H9 (cell line): ENCODE measurements at regions not wholly inside any gene's neighbourhood (a gene's known extent, or its start where the extent isn't known, plus 50 kb on each side); places are given as distances from the start of the nearest gene placed in this dataset.

Experiments used
- DNase-seq: peaks from one replicate; pipeline ENCODE4 v3.0.0-alpha.2; 2017
- H2AFZ ChIP-seq: one replicate; pipeline ENCODE4 v1.6.1; 2013; ENCODE audit warnings: mild to moderate bottlenecking, low read length, control low read depth, moderate library complexity
- H2AK5ac ChIP-seq: 2 replicates; pipeline ENCODE4 v1.6.1; 2013; ENCODE audit warnings: low read length, control low read depth, mixed read lengths; ENCODE audit not compliant: insufficient read length
- H2BK120ac ChIP-seq: one replicate; pipeline ENCODE4 v1.6.1; 2013; ENCODE audit warnings: low read depth, mild to moderate bottlenecking, low read length, control low read depth, inconsistent platforms; ENCODE audit not compliant: poor library complexity, severe bottlenecking
- H2BK12ac ChIP-seq: 2 replicates; pipeline ENCODE4 v1.6.1; 2013; ENCODE audit warnings: low read length, control low read depth, mixed read lengths, low read depth; ENCODE audit not compliant: insufficient read length
- H2BK15ac ChIP-seq: 2 replicates; pipeline ENCODE4 v1.6.1; 2013; ENCODE audit warnings: low read depth, low read length, control low read depth
- H2BK20ac ChIP-seq: one replicate; pipeline ENCODE4 v1.6.1; 2013; ENCODE audit warnings: low read depth, mild to moderate bottlenecking, low read length, control low read depth, inconsistent platforms; ENCODE audit not compliant: poor library complexity, severe bottlenecking
- H2BK5ac ChIP-seq: 2 replicates; pipeline ENCODE4 v1.6.1; 2013; ENCODE audit warnings: low read length, control low read depth, mixed read lengths; ENCODE audit not compliant: insufficient read length
- H3K14ac ChIP-seq: 2 replicates; pipeline ENCODE4 v1.6.1; 2013; ENCODE audit warnings: low read length, control low read depth; ENCODE audit not compliant: insufficient read depth
- H3K18ac ChIP-seq: 2 replicates; pipeline ENCODE4 v1.6.1; 2013; ENCODE audit warnings: low read depth, mild to moderate bottlenecking, mixed read lengths, low read length, control low read depth; ENCODE audit not compliant: insufficient read length
- H3K23ac ChIP-seq: 2 replicates; pipeline ENCODE4 v1.6.1; 2013; ENCODE audit warnings: low read length, control low read depth, mixed read lengths, low read depth; ENCODE audit not compliant: insufficient read length
- H3K23me2 ChIP-seq: 2 replicates; pipeline ENCODE4 v1.6.1; 2013; ENCODE audit warnings: low read depth, mild to moderate bottlenecking, mixed read lengths, low read length, control low read depth; ENCODE audit not compliant: insufficient read length, poor library complexity, severe bottlenecking
- H3K27ac ChIP-seq: 2 replicates; pipeline ENCODE4 v1.5.1; 2013; ENCODE audit warnings: low read length, control low read depth, mixed read lengths, low read depth; ENCODE audit not compliant: insufficient read length
- H3K27me3 ChIP-seq: 2 replicates; pipeline ENCODE4 v1.6.1; 2013; ENCODE audit warnings: low read length, control low read depth, inconsistent platforms; ENCODE audit not compliant: insufficient read depth
- H3K4ac ChIP-seq: 2 replicates; pipeline ENCODE4 v1.6.1; 2013; ENCODE audit warnings: low read depth, mild to moderate bottlenecking, control low read depth, inconsistent platforms, low read length, moderate library complexity
- H3K4me1 ChIP-seq: 2 replicates; pipeline ENCODE4 v1.6.1; 2013; ENCODE audit warnings: low read length, control low read depth, inconsistent platforms; ENCODE audit not compliant: insufficient read depth
- H3K4me2 ChIP-seq: 2 replicates; pipeline ENCODE4 v1.6.1; 2013; ENCODE audit warnings: low read length, control low read depth, mixed read lengths; ENCODE audit not compliant: insufficient read length, insufficient read depth
- H3K56ac ChIP-seq: 2 replicates; pipeline ENCODE4 v1.6.1; 2013; ENCODE audit warnings: low read depth, mild to moderate bottlenecking, mixed read lengths, low read length, control low read depth; ENCODE audit not compliant: insufficient read length
- H3K79me1 ChIP-seq: 2 replicates; pipeline ENCODE4 v1.6.1; 2013; ENCODE audit warnings: low read depth, mild to moderate bottlenecking, moderate library complexity, low read length, control low read depth, inconsistent platforms; ENCODE audit not compliant: insufficient read depth, poor library complexity, severe bottlenecking
- H3K79me2 ChIP-seq: 2 replicates; pipeline ENCODE4 v1.6.1; 2013; ENCODE audit warnings: low read length, control low read depth, inconsistent platforms; ENCODE audit not compliant: insufficient read depth
- H3K9ac ChIP-seq: 2 replicates; pipeline ENCODE4 v1.6.1; 2013; ENCODE audit warnings: low read length, control low read depth, mixed read lengths; ENCODE audit not compliant: insufficient read length; ENCODE audit errors: extremely low read depth
- H3K9me3 ChIP-seq: one replicate; pipeline ENCODE4 v1.6.1; 2013; ENCODE audit warnings: low read depth, low read length, inconsistent platforms; ENCODE audit not compliant: control insufficient read depth
- H3T11ph ChIP-seq: one replicate; pipeline ENCODE4 v1.6.1; 2013; ENCODE audit warnings: mild to moderate bottlenecking, low read length, control low read depth, inconsistent platforms
- H4K20me1 ChIP-seq: one replicate; pipeline ENCODE4 v1.6.1; 2013; ENCODE audit not compliant: control insufficient read depth, insufficient read length, insufficient read depth
- H4K5ac ChIP-seq: 2 replicates; pipeline ENCODE4 v1.6.1; 2013; ENCODE audit warnings: low read depth, mild to moderate bottlenecking, mixed read lengths, low read length, control low read depth; ENCODE audit not compliant: insufficient read length
- H4K8ac ChIP-seq: replicated peaks from 2 replicates; pipeline ENCODE4 v1.6.1; 2013; ENCODE audit warnings: low read length, control low read depth, mixed read lengths, low read depth; ENCODE audit not compliant: insufficient read length
- H4K91ac ChIP-seq: 2 replicates; pipeline ENCODE4 v1.6.1; 2013; ENCODE audit warnings: low read depth, mild to moderate bottlenecking, moderate library complexity, mixed read lengths, low read length, control low read depth; ENCODE audit not compliant: insufficient read length
- H3K27ac Mint-ChIP-seq, 3 experiments: 2 replicates in 2 of 3; 3 replicates in 1 of 3; pipeline ENCODE4 v1.8.0; 2020 to 2021; ENCODE audit warnings: mixed read lengths in 3 of 3, mild to moderate bottlenecking in 1 of 3, moderate library complexity in 1 of 3
- H3K27me3 Mint-ChIP-seq: 2 replicates; pipeline ENCODE4 v1.8.0; 2021; ENCODE audit warnings: low read depth, mild to moderate bottlenecking, moderate library complexity, mixed read lengths
- H3K36me3 Mint-ChIP-seq, 3 experiments: 2 replicates in 2 of 3; 3 replicates in 1 of 3; pipeline ENCODE4 v1.8.0; 2020 to 2021; ENCODE audit warnings: low read depth in 3 of 3, mixed read lengths in 3 of 3; ENCODE audit not compliant: insufficient read depth in 1 of 3
- H3K4me1 Mint-ChIP-seq, 2 experiments: 2 replicates each; pipeline ENCODE4 v1.8.0; 2020; ENCODE audit warnings: mixed read lengths in 2 of 2
- H3K4me3 Mint-ChIP-seq, 2 experiments: 2 replicates in 1 of 2; 3 replicates in 1 of 2; pipeline ENCODE4 v1.8.0; 2020 to 2021; ENCODE audit warnings: mild to moderate bottlenecking in 2 of 2, mixed read lengths in 2 of 2, moderate library complexity in 1 of 2
- H3K9me3 Mint-ChIP-seq, 2 experiments: 2 replicates in 1 of 2; 3 replicates in 1 of 2; pipeline ENCODE4 v1.8.0; 2020; ENCODE audit warnings: mild to moderate bottlenecking in 2 of 2, mixed read lengths in 2 of 2, moderate library complexity in 1 of 2
- WGBS: extraction: QIAGEN DNeasy Blood & Tissue Kit; methylation state at CpG from one replicate; pipeline ENCODE4 v1.1.7; 2013; ENCODE audit warnings: missing lambda C conversion rate, low lambda C conversion rate, mixed read lengths; ENCODE audit not compliant: insufficient read length; ENCODE audit errors: extremely low coverage; 5-methylcytosine and 5-hydroxymethylcytosine counted together
- TF ChIP-seq, protein P1 (sequence below): fragments of 200-600 bp; sonication (generic); conservative IDR thresholded peaks from 3 replicates; pipeline ENCODE4 v1.8.0; 2021; ENCODE audit warnings: antibody characterized with exemption, mild to moderate bottlenecking

DNA sequence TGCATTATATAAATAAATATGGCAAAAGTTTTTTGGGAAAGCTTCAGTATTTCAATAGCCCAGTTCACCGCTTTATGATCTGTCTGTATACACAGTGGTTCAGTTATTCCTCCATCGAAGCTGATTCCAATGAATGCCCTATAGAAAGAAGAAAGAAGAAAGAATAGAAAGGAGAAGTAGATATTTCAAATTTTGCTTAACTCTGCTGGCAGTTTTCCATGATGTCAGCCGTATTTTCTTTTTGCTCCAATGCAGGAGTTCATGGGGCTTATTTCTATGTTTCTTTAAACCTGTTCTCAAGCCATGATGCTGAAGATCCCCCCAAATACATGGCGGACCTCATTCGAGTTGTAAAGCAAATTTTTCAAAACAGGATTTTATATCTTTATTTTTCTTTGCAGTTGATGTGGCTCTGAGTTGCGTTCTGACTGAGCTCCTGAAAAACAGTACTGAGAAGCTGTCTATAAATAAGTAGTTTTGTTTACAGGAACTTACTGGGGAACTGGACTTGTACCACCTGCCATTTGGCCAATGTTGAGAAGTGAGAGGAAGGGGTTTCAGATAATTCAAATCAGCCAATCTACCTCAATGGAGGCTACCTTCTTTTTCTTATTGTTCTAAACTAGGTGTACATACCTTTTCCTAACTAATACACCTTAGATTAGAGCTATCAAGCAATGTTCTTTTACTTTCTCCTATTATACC, 418.5 kb upstream of the MEF2C start:
- Histone ChIP-seq H4K8ac (no peak overlapping the region), H3K79me2 (no peaks in the 10 kb centered on the region), H2BK5ac (no peak overlapping the region), H2BK120ac (no peak overlapping the region), H2AK5ac (no peak overlapping the region), H3K9ac (no peak overlapping the region), H2AFZ (no peak overlapping the region), H3K4me1 (no peaks in the 10 kb centered on the region), H2BK20ac (no peak overlapping the region), H4K5ac (no peak overlapping the region), H3K4ac (no peak overlapping the region), H3K4me2 (no peak overlapping the region), H3K14ac (no peak overlapping the region), H3K27me3 (no peaks in the 10 kb centered on the region), H3T11ph (no peak overlapping the region), H3K27ac (no peak overlapping the region), H3K18ac (no peak overlapping the region), H3K9me3 (no peaks in the 10 kb centered on the region), H4K91ac (no peak overlapping the region), H3K23me2 (no peaks in the 10 kb centered on the region), H3K23ac (no peak overlapping the region), H2BK15ac (no peak overlapping the region), H3K79me1 (no peaks in the 10 kb centered on the region), H3K56ac (no peak overlapping the region), H4K20me1 (no peaks in the 10 kb centered on the region), H2BK12ac (no peak overlapping the region)
- WGBS: no CpG with 5 or more reads among the region's 6 CpGs
- Mint-ChIP-seq H3K27ac (no peak overlapping the region), H3K36me3 (no peaks in the 10 kb centered on the region), H3K27me3 (no peaks in the 10 kb centered on the region), H3K9me3 (no peaks in the 10 kb centered on the region), H3K4me1 (no peaks in the 10 kb centered on the region), H3K4me3 (no peak overlapping the region)
- no peak for DNase-seq
- TF ChIP-seq, protein P1, sequence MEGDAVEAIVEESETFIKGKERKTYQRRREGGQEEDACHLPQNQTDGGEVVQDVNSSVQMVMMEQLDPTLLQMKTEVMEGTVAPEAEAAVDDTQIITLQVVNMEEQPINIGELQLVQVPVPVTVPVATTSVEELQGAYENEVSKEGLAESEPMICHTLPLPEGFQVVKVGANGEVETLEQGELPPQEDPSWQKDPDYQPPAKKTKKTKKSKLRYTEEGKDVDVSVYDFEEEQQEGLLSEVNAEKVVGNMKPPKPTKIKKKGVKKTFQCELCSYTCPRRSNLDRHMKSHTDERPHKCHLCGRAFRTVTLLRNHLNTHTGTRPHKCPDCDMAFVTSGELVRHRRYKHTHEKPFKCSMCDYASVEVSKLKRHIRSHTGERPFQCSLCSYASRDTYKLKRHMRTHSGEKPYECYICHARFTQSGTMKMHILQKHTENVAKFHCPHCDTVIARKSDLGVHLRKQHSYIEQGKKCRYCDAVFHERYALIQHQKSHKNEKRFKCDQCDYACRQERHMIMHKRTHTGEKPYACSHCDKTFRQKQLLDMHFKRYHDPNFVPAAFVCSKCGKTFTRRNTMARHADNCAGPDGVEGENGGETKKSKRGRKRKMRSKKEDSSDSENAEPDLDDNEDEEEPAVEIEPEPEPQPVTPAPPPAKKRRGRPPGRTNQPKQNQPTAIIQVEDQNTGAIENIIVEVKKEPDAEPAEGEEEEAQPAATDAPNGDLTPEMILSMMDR: no peak
